ENCODE measurements at regions not wholly inside any gene's neighbourhood (a gene's known extent, or its start where the extent isn't known, plus 50 kb on each side); places are given as distances from the start of the nearest gene placed in this dataset.

GRCh38 chr21:14751602-14752344 is 205.7 kb upstream of the SAMSN1 start:
- H3K4me1 ChIP-seq (ENCODE audit: insufficient read depth, low read length, poor library complexity, severe bottlenecking), result no peaks in the 10 kb centered on the region
- H3K9me2 ChIP-seq (ENCODE audit: insufficient read depth, low read length), result no peaks in the 10 kb centered on the region
- TF ChIP-seq CTCF (conservative IDR thresholded peaks at IDR 0.05; ENCODE audit: low read length) (no peak), EZH2phosphoT487 (IDR thresholded peaks at IDR 0.05; ENCODE audit: borderline replicate concordance, low read depth, low read length) (no peak)
- H3K9me3 ChIP-seq (ENCODE audit: low read length), result no peaks in the 10 kb centered on the region
- no peaks in the 10 kb centered on the region for H3K79me2 ChIP-seq (ENCODE audit: insufficient read depth, low read depth, low read length)
- ChIA-PET POLR2A (interaction anchor here (0.9 kb wide), 1 partner anchor 10 kb away, joined by 5 read pairs; no protein-coding TSS in a partner anchor), CTCF (ENCODE audit: unreplicated experiment) (no interaction called here)
- no peaks in the 10 kb centered on the region for H3K36me3 ChIP-seq (ENCODE audit: insufficient read depth, low read length)
- BruUV-seq (replicated peaks), result no TSS peak
- no peaks in the 10 kb centered on the region for H4K20me1 ChIP-seq (ENCODE audit: insufficient read depth, low read length)
- no peak for DNase-seq (ENCODE audit: low spot score)
- intact Hi-C loops (cut with micrococcal nuclease; ENCODE audit: unreplicated experiment), result no loop called here
- no peak overlapping the region for H3K4me3 ChIP-seq (ENCODE audit: low read depth, low read length, poor library complexity, severe bottlenecking)
- no peak overlapping the region for H3K4me2 ChIP-seq (ENCODE audit: low read length)
- no peak overlapping the region for H2AFZ ChIP-seq (ENCODE audit: low read length)
- no peak overlapping the region for H3K27ac ChIP-seq (ENCODE audit: low read depth, low read length, poor library complexity, severe bottlenecking)

GRCh38 chr21:14751011-14751410 is 204.9 kb upstream of the SAMSN1 start:
- Histone ChIP-seq H2AFZ (ENCODE audit: low read length) (no peak overlapping the region), H4K20me1 (ENCODE audit: insufficient read depth, low read length) (no peaks in the 10 kb centered on the region), H3K27ac (ENCODE audit: low read depth, low read length, poor library complexity, severe bottlenecking) (no peak overlapping the region), H3K9me3 (ENCODE audit: low read length) (no peaks in the 10 kb centered on the region), H3K36me3 (ENCODE audit: insufficient read depth, low read length) (no peaks in the 10 kb centered on the region), H3K4me1 (ENCODE audit: insufficient read depth, low read length, poor library complexity, severe bottlenecking) (no peaks in the 10 kb centered on the region), H3K4me2 (ENCODE audit: low read length) (no peak overlapping the region), H3K4me3 (ENCODE audit: low read depth, low read length, poor library complexity, severe bottlenecking) (no peak overlapping the region), H3K9me2 (ENCODE audit: insufficient read depth, low read length) (no peaks in the 10 kb centered on the region), H3K79me2 (ENCODE audit: insufficient read depth, low read depth, low read length) (no peaks in the 10 kb centered on the region)
- CTCF ChIA-PET (ENCODE audit: unreplicated experiment), result no interaction called here
- TF ChIP-seq CTCF (conservative IDR thresholded peaks at IDR 0.05; ENCODE audit: low read length) (no peak), EZH2phosphoT487 (IDR thresholded peaks at IDR 0.05; ENCODE audit: borderline replicate concordance, low read depth, low read length) (no peak)
- POLR2A ChIA-PET, result interaction anchor here (0.9 kb wide), 1 partner anchor 11 kb away, joined by 5 read pairs; no protein-coding TSS in a partner anchor
- intact Hi-C loops (cut with micrococcal nuclease; ENCODE audit: unreplicated experiment), result no loop called here
- DNase-seq (ENCODE audit: low spot score), result no peak
- BruUV-seq (replicated peaks), result no TSS peak

GRCh38 chr21:14750041-14750440 is 203.9 kb upstream of the SAMSN1 start:
- ChIA-PET POLR2A (no interaction called here), CTCF (ENCODE audit: unreplicated experiment) (no interaction called here)
- no TSS peak for BruUV-seq (replicated peaks)
- Histone ChIP-seq H3K9me3 (ENCODE audit: low read length) (no peaks in the 10 kb centered on the region), H2AFZ (ENCODE audit: low read length) (no peak overlapping the region), H3K4me3 (ENCODE audit: low read depth, low read length, poor library complexity, severe bottlenecking) (no peak overlapping the region), H3K79me2 (ENCODE audit: insufficient read depth, low read depth, low read length) (no peaks in the 10 kb centered on the region), H3K36me3 (ENCODE audit: insufficient read depth, low read length) (no peaks in the 10 kb centered on the region), H3K4me1 (ENCODE audit: insufficient read depth, low read length, poor library complexity, severe bottlenecking) (no peaks in the 10 kb centered on the region), H3K9me2 (ENCODE audit: insufficient read depth, low read length) (no peaks in the 10 kb centered on the region), H3K4me2 (ENCODE audit: low read length) (no peak overlapping the region), H3K27ac (ENCODE audit: low read depth, low read length, poor library complexity, severe bottlenecking) (no peak overlapping the region), H4K20me1 (ENCODE audit: insufficient read depth, low read length) (no peaks in the 10 kb centered on the region)
- intact Hi-C loops (cut with micrococcal nuclease; ENCODE audit: unreplicated experiment), result no loop called here
- DNase-seq (ENCODE audit: low spot score), result no peak
- no peak for TF ChIP-seq EZH2phosphoT487 (IDR thresholded peaks at IDR 0.05; ENCODE audit: borderline replicate concordance, low read depth, low read length)
- TF ChIP-seq CTCF (conservative IDR thresholded peaks at IDR 0.05; ENCODE audit: low read length), result no peak
